Cerebellar cortex (tissue), 1 donor: ENCODE measurements at regions not wholly inside any gene's neighbourhood (a gene's known extent, or its start where the extent isn't known, plus 50 kb on each side); places are given as distances from the start of the nearest gene placed in this dataset.
"Not testable (repeated sequence)": the region's sequence is repeated elsewhere in the genome, so short reads cannot be mapped to it uniquely, and the experiment has no call there.

Experiments used
- DNase-seq: peaks from one replicate; pipeline ENCODE4 v3.0.0-alpha.2; 2015; ENCODE audit warnings: low spot score

DNA sequence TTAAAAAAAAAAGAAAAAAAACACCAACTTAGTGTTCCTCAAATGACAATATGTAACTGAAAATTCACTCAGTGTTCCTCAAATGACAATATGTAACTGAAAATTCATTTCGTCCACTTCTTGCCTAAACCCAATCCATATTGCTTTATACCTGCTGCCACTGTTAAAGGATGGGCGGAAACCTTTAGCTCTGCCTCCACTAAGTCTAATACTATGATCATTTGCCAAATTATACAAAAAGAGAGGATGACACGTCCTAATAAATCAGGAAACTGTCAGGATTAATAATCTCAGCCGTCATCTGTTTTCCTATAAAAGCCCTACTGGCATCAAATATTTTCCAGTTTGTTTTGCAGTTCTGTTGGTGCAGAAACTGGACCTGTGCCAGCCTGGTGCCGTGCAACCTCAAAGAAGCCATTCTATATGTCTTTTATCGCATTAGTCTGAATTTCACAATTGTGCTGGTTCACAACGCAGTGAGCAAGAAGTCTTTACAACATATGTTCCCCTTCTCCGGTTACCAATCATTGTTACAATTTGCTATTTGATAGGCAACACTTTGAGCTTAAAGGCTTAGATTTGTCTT is 160.4 kb upstream of the KCNH8 start:
- peak; percentile 4 for DNase-seq

DNA sequence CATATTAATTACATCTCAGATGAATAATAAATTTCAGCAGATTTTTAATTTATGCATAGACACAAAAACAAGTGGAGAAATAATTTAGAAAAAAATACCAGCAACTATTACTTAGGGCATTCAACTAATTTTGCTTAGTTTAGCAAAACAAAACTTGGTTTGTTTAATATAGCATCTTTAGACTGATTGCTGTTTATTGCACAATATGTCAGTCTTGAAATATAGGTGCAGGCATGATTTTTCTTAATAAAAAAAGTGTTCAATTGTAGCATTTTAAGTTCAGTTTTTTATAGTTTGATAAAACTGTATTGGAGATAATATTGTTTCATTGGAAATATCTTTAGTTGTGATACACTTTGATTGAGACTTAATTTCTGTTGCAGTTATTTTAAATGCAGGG is 161.2 kb upstream of the KCNH8 start:
- DNase-seq = no peak

DNA sequence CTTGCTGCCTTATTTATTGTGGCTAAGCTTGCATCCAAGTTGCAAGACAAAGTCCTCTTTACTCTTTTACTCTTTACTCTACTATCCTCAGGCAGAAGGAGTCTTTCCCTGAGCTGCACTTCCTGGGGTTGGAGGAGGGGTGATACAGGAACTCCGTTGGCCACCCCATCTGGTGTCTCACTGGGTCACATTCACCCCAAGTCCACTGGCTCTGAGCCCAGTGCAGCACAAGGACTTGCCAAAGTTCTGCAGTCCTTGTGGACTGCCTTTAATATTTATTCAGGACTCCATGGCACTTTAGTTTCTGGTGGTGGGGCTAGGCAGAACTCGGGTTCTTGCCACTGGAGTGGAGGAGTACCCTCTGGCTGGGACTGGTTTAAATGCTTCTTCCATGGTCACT is 165.4 kb upstream of the KCNH8 start:
- no peak for DNase-seq

DNA sequence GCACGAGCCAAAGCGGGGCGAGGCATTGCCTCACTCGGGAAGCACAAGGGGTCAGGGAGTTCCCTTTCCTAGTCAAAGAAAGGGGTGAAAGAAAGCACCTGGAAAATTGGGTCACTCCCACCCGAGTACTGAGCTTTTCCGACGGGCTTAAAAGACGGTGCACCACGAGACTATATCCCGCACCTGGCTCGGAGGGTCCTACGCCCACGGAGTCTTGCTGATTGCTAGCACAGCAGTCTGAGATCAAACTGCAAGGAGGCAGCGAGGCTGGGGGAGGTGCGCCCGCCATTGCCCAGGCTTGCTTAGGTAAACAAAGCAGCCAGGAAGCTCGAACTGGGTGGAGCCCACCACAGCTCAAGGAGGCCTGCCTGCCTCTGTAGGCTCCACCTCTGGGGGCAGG is 172.2 kb upstream of the KCNH8 start:
- DNase-seq = not testable (repeated sequence)

DNA sequence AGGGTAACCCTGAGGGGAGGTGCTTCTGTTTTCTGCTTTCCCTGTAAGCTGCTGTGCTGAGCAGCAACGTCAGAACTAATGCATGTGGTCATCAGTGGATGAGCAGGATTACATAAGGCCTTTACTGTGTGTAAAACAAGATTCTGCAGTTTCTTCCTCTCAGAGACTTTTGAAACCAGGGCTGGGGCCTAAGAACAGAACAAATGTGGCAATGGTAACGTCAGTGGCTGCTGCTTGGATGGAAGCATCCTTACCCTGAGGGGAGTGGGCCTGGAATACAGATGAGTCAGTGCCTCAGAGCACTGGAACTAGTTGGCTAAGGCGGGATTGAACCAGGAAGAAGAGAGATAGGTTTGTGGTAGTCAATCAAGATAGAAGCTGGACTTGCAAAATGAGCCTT is 180.2 kb upstream of the KCNH8 start:
- DNase-seq = no peak

DNA sequence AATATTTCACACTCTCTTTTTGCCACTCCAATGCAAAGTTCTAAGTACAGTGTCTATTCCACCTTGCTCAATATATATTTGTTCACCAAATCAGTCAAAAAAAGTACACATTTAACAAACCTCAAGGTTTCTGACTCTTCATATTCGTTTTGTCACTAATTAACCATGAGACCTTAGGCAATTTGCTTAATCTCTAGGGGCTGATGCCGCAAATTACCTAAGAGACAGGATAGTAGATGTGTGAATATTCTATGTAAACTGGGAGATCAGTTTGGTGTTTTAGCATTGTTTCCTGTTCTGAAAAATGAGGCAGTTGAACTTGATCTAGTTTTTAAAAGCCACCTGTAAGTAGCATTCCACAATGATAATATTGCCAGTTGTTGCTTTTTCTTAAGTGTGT is 182.5 kb upstream of the KCNH8 start:
- DNase-seq = no peak

DNA sequence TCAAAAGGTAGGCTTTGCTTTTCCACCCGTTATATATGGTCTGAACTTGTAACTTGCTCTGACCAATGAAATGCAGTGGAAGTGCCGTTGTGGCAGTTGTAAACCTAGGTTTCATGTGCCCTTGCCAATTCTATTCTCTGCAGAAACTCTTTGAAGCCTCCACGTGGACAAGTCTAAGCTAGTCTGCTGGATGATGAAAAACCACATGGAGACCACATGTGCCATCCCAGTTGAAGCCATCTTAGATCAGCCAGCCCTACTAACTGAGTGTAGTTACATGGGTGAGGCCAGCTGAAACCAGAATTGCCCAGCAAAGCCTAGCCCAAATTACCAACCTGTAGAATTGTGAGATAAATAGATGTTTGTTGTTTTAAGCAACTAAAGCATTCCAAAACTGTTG is 183.7 kb upstream of the KCNH8 start:
- DNase-seq = no peak

DNA sequence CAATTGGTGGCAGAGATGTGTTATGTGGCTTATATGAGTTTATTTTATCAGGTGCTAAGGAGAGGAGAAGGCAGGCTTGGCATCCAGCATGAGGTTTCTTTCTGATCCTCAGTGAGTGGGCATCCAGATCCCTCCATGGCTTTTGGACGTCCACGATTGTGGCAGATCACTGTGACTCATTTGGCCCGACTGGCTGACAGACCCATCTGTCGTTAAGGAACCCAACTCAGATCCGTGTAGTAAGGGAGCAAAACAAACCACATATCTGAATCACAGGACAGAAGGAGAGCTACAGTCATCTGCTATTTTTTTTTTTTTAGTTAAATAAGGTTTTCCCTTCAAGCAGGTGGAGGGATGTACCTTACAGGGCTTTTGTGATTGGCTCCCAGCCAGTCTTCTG is 197.0 kb upstream of the KCNH8 start:
- DNase-seq = peak; percentile 78

DNA sequence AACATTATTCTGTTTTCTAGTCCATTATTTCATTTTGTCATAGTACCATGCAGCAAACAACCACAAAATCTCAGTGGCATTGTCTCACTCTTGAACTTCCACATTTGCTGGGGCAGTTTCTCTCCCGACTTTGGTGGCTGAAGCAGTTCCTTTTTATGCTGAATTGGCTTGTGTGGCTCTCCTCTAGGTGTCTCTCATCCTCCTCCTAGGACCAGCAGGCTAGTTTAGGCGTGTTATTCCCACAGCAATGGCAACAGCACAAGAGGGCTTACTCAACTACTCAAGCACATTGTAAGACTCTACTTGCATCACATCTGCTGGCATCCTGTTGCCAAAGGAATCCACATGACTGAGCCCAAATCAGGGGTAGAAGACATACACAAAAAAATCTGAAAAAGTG is 201.8 kb upstream of the KCNH8 start:
- no peak for DNase-seq

DNA sequence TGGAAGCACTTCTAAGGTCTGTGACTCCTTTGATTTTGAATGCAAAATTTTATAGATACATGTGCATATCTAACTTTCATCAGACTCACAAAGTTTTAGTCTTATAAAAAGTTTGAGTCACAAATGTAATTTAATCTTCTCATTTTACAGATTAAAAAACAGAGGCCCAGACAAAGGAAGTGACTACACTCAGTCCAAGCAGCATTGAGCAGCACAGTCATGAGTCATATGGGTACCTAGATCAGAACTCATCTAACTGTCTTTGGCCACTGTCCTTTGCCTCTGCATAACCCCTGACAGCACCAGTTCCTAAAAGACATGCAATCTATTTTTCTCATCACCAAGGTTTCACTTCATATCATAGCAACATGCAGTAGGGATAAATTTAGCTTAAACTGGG is 210.7 kb upstream of the KCNH8 start:
- DNase-seq = no peak

DNA sequence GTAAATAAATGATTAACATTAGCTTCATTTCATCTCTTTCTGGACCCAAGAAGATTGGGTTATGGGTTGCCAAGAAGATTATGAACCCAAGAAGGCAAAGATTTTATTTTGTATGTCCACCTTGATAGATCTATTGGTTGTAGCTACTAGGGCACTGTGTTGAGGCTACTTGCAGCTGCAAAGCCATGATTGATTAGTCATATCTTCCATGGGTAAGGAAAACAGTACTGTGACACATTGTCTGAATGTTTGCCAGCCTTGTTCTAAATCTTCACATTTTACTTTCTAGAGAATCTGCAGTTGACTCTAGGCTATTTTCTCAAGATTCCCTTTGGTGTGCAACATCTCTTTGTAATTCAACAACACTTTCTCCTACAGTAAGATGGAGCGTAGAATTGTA is 229.2 kb upstream of the KCNH8 start:
- DNase-seq = no peak

DNA sequence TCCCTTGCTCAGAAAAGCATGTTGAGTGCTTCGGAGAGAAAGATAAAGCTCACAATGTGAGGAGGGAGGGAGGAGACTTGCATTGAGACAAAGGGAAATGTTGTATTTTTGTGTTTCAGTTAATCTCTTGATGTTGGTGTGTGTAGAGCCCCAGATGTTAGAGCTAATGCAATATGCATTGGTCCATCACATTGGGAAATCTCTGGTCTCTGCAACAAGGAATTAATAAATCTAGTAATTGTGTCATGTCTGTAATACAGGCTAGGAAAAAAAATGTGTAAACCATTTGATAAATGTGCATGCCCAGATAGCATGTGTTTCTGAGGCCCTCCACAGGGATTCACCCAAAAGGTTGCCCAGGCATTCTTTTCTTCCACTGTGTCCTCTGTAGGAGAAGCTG is 230.4 kb upstream of the KCNH8 start:
- DNase-seq = no peak

DNA sequence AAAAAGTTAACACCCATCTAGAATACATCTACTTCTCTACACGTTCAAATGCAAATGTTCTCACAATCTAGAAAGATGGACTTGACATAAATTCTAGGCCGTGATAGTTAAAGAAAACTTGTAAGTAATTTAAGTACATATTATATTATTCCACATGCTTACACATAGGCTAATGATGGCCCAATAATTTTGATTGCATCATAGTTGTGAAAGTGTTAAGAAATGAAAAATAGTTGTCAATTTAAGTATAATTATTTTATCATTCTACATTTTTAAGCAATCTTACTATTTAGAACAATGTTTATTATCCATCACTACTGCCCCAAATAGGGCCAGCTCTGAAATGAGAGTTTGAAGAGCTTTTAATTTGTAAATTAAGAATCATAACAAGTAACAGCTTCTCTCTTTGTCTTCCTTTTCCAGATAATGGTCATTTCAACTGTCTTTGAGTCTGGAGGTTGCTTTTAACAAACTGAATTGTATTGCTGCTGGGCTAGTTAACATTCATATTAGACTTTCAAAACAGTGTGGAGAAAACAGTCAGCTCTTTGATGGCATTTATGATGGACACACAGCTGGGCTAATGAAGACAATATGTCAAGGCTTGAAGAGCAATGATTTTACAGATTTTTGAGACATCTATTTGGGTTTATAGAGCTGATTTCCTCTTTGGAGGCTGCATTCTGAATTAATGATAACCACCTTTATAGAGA is 246.1 kb upstream of the KCNH8 start:
- DNase-seq = no peak

DNA sequence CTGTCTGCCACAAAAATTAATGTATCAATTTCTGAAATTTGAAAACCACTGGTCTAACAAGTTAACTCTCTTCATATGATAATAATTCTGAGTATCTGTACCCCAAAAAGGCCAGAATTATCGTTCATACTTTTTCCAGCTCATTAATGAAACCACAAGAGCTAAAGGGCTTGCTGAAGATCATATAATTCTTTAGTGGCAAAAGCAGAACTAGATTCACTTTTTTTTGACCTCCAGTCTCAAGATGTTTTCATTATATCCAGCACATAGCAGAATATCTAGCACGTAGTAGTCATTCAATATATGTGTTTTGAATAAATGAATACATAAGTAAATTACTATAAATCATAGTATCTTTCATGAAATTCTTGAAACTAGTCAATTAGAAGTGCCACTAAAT is 246.7 kb upstream of the KCNH8 start:
- no peak for DNase-seq

DNA sequence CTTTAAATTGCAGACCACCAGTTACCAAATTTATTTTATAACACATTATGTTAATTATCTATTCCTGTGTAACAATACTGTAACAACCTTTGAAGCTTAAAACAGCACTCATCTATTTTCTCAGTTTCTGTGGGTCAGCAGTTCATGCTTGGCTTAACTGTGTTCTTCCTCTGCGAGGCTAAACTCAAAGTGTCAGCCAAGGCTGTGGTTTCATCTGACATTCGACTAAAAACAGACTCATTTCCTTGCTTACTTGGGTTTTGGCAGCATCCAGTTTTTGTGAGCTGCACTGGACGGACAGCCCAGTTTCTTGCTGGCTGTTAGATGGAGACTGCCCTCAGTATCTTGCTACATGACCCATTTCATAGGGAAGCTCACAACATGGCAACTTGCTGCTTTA is 247.3 kb upstream of the KCNH8 start:
- peak; percentile 24 for DNase-seq

DNA sequence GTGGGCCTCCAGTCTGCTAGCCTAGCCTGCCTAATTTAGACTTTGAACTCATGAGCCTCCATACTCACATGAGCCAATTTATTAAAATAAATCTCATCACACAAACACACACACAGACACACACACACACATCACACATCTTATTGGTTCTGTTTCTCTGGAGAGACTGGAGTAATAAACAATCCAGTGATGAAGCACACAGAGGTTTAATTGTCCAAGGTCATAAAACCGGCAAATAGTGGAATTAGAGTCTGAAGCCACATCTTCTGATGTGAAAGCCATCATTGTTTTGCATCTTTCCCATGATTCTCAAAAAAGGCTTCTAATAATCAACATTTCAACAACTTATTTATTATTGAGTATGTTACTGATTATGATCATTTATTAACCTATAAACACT is 249.4 kb upstream of the KCNH8 start:
- no peak for DNase-seq

DNA sequence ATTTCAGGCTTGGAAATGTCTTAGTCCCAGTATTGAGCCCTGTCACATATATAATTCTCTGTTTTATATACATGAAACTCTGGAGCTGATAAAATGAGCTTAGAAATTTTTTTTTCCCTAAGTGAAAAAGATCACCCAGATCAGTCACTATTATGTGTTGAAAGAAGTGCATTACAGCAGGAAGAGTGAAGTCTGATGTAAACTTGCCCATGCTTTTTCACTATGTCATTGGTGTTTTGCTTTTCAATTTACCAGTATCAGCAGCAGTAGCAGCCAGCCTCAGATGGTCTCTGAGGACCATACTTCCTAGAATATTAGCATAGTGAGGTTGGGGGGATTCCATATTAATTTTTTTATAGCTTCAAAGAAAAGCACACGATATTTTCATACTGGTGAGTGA is 255.6 kb upstream of the KCNH8 start:
- no peak for DNase-seq

DNA sequence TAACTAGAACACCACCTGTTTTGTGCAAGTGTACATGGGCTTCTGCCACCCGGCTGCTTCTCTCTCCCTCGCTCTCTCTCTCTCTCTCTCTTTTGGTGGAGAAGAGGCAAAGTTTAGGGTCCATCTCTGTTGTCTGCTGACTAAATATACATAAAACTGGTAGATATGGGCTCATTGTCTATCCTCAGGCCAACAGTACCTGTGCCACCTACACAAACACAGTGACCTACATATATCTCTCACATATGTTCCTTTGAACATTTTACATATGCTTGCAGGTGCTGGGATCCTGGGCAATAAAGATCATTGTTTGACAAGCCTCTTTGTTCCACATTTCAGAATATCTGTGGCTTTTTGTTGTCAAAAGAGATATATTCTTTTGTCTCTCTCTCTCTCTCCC is 256.3 kb upstream of the KCNH8 start:
- DNase-seq = no peak

DNA sequence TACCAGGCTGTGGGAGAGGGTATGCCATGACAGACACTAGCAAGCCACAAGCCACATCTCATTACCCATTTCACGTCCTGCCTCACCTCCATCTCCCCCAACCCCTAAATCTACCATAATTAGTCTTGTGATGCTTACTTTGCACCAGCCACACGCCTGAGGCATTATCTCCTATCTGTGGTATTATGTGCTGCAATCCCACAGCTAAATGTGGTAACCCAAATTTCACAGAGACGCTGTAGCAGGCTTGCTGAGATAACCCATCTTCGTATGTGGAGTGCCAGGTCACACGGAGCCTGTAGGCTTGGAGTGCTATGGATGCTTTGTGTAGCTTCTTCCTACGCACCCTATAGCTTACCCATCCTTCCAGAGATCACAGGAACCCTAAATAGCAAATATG is 256.7 kb upstream of the KCNH8 start:
- DNase-seq = no peak

DNA sequence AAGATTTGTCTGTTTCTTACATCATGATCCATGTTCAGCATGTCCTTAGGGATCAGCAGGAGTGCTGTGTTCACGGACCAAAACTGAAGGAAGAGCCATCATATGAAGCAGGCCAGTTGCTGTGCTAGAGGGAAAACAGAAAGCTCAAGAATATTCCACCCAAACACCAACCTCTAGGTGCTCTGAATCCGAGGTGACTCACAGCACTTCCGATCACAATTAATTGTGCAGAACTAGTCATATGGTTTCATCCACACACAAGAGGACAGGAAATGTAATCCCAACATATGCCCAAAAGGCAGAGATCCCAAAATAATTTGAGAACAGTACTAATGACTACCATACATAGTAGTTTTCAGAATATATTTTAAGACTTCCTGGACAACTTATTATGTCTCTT is 257.9 kb upstream of the KCNH8 start:
- DNase-seq = no peak

DNA sequence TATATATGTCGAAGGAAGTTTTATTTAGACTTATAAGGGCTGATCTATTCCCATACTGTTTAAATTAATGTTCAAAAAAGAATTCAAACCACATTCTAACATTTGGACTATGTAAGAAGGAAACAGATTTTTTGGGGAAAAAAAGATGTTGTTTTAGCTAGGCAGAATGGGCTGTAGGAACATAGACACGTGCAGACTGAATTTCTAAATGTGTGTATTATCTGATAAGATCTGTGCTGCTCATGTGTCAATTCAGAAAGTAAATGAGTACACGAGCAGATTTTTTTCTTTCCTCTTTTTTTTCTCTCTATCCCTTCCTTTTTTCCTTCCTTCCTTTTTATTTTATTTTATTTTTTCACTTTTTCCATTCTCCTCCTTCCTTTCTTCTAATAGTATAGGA is 259.5 kb upstream of the KCNH8 start:
- no peak for DNase-seq

DNA sequence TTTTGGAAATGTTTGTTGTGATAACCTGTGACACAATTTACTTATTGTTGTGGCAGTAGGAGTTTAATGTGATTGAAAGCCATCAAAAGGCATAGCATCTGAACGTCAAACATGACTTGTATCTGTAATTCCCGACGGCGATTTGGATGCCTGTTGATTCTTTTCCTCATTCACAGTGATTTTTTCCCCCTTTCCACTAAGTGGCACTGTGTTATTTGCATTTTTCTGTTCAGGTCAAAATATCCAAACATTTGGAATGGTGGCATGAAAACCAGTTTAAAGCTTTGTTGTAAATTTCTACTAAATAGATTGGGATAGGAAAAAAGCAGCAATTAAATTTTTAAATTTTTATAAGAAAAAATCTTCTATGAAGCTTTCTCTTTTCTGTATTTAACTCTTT is 259.9 kb upstream of the KCNH8 start:
- DNase-seq = no peak

DNA sequence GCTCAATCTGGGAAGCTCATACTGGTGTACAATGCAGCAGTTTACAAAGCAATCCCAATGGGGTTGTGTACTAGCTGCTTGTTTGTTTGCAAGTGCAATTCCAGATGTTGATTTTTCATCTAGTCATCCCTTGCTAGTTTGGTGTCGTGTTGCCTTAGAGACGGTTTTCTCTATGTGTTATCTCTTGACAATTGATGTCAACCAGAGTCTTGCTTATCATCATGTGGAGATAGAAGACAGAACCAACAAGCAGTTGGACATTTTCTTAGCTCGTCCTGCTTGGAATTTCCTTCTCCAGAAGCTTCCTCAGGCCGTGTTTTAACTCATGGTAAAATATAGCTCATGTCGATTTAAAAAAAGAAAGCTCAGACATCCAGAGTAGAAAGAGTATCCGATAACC is 262.0 kb upstream of the KCNH8 start:
- no peak for DNase-seq

DNA sequence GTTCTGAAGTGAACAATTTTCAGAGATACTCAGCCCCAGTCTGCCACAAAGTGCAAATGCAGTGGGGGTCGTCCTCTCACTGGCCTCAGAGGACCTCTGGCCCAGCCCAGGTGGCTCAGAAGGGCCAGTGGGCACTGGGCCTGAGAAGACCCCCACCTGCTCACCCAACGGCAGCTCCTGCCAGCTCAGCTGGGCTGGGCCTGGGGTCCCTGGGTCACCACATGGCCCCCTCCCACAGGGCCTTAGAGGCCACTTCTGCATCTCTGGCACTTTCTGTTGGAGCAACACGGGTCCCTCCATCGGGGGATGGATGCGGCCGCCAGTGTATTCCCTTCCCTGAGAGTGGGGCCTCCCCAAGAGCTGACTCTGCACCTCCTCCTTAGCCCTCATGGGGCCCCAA is 262.7 kb upstream of the KCNH8 start:
- DNase-seq = no peak
